Loucy (cell line): ENCODE measurements at regions not wholly inside any gene's neighbourhood (a gene's known extent, or its start where the extent isn't known, plus 50 kb on each side); places are given as distances from the start of the nearest gene placed in this dataset.

Experiments used
- EZH2phosphoT487 ChIP-seq: fragments of 200-600 bp; IDR thresholded peaks from 2 replicates; pipeline ENCODE4 v1.6.1; 2018; ENCODE audit warnings: antibody characterized with exemption, mild to moderate bottlenecking, moderate library complexity, borderline replicate concordance
- TF ChIP-seq, protein P1 (sequence below): fragments of 200-600 bp; sonication (generic); conservative IDR thresholded peaks from 2 replicates; pipeline ENCODE4 v1.5.1; 2014; ENCODE audit warnings: mild to moderate bottlenecking, antibody characterized with exemption, low read length

DNA sequence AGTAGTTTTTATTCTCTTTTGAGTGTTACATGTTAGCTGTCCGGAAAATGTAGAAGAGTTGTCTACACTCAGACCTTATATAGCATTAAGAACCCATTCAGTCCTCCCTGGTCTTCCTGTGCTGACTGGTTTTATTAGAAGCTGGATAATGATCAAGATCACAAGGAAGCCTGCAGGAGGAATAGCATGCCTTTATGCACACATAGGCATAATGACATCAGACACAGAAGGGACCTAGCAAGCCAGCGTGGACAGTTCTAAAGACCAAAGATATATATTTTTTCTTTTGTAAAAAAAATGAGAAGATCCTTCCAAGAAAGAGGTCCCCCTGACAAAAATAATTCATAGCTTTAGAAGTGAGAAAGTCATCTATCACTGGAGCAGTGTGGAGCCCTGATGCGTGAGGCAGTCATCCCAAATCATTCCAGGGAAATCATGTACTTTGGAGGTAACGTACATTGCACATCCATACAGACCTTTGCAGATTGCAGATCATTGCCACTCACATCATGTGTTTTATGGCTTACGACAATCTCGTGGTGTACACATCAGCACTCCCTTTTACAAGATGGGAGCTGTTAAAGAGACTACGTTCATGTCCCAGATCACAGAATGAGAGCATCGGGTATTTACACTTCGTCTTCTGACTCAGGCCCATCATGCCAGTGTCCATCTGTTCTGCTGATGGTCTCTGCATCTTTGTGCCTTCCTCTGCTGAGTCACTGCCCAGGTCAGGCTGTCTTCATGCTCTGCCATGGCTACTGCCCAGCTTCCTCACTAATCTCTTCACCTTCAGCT, 334.0 kb downstream of the SOCS6 start:
- TF ChIP-seq, protein P1, sequence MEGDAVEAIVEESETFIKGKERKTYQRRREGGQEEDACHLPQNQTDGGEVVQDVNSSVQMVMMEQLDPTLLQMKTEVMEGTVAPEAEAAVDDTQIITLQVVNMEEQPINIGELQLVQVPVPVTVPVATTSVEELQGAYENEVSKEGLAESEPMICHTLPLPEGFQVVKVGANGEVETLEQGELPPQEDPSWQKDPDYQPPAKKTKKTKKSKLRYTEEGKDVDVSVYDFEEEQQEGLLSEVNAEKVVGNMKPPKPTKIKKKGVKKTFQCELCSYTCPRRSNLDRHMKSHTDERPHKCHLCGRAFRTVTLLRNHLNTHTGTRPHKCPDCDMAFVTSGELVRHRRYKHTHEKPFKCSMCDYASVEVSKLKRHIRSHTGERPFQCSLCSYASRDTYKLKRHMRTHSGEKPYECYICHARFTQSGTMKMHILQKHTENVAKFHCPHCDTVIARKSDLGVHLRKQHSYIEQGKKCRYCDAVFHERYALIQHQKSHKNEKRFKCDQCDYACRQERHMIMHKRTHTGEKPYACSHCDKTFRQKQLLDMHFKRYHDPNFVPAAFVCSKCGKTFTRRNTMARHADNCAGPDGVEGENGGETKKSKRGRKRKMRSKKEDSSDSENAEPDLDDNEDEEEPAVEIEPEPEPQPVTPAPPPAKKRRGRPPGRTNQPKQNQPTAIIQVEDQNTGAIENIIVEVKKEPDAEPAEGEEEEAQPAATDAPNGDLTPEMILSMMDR: no peak
- no peak for TF ChIP-seq EZH2phosphoT487
